Pulmonary artery endothelial cell (primary cell): ENCODE measurements at regions not wholly inside any gene's neighbourhood (a gene's known extent, or its start where the extent isn't known, plus 50 kb on each side); places are given as distances from the start of the nearest gene placed in this dataset.
A peak's percentile ranks its signal among the peaks of the same experiment; 100 is the strongest.

Source experiments
- DNase-seq: peaks from one replicate; pipeline ENCODE4 v3.0.0-alpha.2; 2011; ENCODE audit warnings: low read depth, low spot score

DNA sequence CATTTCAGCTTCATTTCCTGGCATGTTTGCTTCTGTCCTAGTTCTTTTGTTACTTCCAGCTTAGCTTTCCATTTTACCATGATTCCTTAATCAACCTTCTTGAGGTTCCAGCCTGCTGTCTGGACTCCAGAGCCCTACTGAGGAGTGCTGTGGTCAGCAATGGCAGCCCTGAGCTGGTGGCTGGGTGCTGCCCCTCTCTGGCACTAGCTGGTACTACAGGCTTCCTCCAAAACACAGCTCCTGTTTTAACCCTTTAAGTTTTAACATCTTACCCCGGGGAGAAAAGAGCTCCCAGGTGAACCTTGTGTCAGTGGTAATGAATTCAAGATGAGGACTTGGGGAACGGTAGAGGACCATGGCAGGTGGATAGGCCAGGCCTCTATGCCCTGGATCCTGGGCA lies 395.5 kb downstream of the TMEM114 start:
- DNase-seq, result no peak

DNA sequence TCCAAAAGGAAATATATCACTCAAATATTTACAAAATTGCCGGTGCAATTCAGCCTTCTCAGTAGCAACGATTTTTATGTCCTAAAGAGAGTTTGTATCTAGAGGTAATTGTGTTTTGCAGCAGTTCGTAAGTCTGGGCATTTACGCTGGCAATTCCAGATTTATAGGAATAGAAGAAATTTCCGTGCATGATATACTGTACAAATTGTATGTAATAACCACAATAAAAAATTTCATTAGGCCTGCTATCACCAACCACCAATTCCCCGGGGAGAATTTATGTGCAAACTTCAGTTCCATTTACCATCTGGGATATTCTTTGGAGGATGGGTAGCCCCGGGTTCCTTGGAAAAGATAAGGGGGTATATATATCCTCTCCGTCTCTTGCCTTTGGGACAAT lies 401.5 kb downstream of the TMEM114 start:
- no peak for DNase-seq

DNA sequence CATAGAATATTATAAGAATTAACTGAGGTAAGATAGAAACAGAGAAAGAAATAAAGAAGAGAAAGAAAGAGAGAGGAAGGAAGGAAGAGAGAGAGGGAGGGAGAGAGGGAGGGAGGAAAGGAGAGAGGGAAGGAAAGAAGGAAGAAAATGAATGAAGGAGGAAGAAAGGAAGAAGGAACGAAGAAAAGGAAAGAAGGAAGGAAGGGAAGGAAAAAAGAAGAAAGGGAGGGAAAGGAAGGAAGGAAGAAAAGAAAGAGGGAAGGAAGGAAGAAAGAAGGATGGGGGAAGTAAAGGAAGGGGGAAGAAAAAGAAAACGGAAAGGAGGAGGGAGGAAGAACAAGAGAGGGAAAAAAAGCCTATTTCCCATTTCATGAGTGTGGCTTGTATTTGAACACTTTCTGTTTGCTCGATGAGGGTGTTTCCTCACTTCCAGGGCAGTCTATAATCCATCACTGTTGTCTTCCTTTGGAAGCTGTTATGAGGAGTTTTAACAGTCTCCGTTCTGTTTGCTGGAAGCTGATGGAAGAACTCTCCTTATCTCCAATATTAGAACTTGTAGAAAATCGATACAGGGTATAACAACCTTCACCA lies 402.4 kb downstream of the TMEM114 start:
- no peak for DNase-seq

DNA sequence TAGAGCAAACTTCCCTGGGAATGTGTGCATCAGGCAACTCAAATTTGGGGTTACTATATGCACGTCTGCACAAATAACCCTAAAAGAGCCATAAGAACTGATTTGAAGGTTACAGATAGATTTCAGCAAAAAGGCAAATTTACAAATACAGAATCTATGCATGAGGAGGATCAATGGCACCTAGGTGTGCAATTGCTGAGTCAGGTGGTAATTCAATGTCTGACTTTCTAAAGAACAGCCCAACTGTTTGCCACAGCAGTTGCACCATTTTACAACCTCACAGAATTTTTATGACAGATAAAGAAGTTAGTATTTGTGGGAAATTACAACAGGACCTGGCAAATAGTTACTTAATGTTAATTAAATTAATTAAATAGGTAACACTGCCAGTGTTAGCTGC lies 405.5 kb downstream of the TMEM114 start:
- DNase-seq, result no peak

DNA sequence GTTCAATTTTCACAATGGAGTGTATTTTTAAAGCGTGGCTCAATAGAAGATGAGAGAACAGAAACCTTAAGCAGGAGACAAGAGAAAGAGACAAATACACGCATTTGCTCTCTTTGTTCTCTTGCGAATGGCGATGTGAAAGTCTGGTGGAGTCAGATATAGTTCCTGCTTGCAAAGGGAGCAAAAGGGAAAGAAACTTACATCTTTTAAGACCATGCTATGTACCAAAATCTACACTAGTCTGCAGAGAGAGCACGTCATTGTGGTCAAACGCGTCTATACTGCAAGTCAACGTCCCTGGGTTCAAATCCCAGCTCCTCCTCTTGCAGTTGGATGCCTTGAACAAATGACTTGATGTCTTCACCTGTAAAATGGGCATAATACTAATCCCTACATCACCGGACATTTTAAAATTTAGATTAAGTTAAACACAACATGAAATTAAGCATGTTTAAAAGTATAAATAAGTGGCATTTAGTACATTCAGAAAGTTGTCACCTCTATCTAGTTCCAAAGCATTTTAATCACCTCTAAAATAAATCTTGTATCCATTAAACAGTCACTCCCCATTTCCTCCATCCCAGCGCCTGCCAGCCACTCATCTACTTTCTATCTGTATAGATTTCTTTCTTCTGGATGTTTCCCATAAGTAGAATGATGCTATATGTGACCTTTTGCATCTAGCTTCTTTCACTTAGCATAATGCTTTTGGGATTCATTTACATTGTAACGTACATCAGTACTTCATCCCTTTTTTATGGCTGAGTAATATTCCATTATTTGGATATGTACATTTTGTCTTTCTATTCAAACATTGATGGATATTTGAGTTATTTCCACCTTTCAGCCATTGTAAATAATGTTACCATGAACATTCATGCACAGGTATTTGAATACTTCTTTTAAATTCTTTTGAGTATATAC lies 406.9 kb downstream of the TMEM114 start:
- no peak for DNase-seq

DNA sequence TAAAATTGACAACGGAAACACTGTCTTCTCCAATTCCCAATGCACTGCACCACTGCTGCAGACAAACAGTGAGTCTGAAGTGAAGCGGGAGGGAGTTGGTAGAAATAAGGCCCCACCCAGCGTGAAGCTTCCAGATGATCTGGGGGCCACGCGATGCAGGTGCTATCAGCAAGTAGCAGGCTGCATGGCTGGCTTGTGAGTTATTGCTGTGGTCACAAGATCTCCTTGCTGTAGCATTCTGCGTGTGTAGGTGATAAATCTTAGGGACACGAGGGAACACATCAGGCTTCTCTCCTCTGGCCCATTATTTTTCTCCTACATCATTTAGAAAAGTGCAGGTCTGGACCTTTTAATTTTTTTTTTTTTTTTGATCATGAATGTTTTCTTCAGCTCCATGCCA lies 407.6 kb downstream of the TMEM114 start:
- DNase-seq, result no peak

DNA sequence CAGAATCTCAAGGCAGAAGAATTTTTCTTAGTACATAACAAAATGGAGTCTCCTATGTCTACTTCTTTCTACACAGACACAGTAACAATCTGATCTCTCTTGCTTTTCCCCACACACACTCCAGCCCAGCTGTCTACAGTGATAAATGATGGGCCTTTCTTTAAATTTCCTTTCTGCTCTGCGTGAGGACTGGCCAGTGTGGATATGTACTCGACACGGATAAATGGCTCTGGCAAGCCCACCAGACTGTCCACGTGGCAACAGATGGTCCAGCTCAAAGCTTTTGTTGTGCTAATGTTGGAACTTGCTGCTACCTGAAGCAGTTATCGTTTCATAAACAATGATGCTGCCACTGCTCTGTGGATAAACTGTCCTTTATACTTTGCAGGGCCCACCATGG lies 410.7 kb downstream of the TMEM114 start:
- no peak for DNase-seq

DNA sequence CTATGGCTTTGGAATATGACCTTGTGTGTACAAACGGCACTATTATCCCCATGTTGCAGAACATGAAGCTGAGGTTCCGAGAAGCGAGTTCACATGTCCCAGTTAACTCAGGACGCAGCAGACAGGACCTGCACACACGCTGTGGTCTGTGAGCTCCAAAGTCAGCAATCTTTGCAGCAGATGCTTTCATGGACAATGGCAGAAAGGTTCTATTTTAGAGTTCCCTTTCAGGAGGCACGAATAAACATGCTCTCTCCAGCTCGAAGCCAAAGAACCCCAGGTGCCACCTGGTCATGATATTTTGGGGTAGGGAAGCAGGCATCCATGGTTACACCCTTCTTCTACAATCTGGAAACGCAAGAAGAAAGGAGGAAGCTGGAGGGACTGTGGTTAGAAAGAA lies 412.0 kb downstream of the TMEM114 start:
- no peak for DNase-seq

DNA sequence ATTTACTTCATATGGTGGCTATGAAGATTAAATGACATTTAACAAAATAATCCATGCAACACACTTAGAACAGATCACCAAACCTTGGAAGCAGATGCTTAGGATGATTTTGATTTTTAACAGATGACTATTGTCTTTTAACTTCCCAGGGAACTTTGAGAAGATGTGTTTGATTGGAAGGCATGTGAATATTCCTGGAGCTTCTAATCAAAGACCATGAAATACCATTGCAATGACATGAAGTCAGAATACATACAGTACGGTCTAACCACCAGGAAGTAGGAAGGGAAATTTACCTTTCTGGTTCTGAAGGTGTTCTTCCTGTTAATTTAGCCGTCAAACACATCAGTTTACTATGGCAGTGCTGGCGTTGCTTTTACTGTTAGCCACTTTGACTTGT lies 414.9 kb downstream of the TMEM114 start:
- DNase-seq, result no peak

DNA sequence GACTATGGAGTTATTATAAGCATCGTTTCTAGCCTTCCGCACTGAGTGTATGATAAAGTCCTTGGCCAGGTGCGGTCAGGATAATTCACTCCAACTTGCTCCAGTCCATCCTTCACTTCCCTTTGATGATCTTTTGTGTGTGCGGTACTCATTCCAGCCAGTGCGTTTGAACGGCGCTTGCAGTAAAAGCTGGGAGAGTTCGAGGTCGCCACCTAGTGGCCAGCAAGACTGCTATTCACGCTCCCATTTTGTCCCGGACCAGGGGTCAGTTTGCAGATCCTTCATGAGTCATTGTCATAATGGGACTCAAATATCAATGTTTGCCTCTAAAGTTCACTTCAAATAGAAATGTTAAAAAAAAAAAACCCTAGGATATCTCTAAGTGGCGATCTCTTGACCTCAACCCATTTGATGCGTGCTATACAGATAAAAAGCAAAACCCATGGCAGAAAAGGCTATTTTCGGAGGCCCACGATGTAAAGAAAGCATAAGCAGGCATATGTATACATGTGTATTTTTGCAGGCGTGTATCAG lies 417.1 kb downstream of the TMEM114 start:
- peak; percentile 1 for DNase-seq

DNA sequence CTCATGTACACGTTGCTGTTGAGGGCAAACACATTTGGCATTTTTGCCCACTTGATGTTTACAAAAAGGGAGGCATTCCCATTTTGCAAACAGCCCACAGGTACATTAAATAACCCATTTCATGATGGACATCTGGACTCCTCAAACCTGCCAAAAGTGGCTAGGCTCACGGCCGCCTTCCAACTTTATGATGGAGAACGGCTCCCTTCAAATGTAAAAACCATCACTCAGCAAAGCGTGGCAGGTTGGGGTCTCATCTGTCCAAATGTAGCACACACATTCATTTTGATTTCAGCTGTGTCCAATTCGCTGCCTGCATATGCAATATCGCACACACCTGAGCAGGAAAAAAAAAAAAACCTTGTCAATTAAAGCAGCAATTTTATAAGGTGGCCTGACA lies 417.8 kb downstream of the TMEM114 start:
- no peak for DNase-seq

DNA sequence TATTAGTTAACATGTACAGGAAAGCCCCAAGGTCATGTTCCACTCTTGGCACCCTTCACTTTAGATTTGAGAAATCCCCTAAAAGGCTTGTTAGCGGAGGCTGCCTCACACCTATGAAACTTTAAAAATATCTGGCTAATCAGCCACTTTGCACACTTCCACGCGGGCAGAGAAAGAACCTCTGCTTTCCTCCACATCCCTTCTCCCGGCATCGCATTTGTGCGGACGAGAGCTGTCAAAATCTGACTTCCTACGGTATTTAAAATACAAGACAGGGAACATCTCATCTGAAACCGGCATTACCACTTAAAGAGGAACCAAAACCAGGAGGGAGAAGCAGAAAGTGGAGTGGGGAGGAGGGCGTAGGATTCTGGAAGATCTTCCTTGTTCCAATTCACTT lies 422.3 kb downstream of the TMEM114 start:
- no peak for DNase-seq

DNA sequence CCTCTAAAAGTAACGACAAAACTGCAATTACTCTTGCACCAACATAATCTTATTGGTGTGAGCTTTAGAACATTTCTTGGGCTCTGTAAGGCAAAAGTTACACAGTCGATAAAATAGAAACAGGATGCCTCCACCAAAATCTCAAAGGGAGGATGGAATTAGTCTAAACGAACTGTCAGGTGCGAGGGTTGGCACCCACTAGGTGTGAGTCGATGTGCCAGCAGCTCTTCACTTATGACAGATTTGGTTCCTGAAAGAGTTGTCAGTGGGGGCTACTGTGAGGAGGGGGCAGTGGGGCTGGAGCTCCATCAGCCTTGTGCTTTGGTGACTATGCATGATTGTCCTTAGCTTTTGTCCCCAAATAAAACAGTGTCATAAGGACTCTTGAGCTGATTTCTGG lies 422.9 kb downstream of the TMEM114 start:
- DNase-seq, result no peak

DNA sequence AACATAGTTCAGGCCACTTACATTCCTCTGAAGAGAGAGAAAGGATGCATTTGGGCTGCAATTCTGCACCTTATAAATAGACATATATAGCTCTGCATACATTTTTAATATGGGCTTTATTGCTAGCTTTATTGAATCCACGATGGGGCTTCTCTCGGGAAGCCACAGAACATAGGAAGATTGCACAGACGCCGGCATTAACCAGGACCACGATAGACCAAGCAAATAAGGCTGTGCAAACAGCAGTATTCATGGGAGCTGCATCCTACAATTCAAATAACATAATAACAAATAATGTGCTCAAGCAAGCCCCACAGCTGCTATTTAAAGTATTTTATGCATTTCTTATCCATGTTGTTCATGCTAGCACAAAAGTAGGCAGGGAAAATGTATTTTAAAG lies 432.3 kb downstream of the TMEM114 start:
- no peak for DNase-seq

DNA sequence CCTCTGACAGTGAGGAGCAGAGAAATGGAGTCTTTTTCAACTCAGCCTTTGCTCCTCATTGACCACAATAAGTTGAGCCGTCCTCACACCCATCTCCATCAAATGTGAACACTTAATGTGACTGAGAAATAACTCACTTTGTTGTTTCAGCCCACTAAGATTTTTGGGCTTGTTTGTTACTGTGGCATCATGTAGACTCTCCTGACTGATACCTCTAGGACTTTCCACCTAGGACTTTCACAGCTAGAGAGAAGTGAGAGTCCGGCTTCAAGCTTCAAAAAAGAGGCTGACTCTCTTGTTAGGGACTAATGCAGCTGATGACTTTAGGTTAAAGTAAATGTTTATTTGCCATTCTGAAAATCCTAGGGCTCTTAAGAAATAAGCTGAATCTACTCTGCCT lies 435.0 kb downstream of the TMEM114 start:
- DNase-seq, result no peak

DNA sequence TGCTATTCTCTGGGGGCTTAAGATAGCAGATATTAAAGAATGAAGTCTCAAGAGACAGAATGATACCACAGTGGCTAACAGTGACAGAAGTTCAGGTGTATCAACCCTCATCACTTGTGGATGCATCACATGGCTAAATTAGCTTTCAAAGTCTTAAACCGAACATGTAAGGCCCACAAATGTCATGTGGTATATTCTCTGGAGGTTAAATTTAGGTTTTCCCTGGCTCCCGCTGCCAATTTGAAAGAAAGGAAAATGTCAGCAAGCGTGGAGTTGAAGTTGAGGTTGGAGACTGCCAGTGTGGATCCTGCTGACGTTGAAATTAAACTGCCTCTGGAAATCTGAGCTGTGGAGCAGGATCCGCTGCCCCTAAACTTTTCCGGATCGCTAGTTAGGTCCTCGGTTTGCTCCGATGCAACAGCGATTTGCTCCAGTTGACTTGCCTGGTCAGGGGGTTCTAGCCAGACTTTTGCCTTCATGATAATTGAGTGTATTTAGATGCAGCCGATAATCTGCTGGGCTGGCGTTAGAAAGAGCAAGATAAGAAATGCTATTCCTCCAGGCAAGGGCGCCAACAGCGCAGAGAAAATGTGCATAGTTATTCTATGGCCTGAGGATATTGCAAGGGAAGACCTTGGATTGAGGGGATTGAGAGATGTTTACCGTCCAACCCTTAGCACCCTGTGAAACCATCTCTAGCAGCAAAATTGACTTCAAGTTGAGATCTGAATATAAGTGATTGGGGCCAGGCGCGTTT lies 443.9 kb downstream of the TMEM114 start:
- no peak for DNase-seq

DNA sequence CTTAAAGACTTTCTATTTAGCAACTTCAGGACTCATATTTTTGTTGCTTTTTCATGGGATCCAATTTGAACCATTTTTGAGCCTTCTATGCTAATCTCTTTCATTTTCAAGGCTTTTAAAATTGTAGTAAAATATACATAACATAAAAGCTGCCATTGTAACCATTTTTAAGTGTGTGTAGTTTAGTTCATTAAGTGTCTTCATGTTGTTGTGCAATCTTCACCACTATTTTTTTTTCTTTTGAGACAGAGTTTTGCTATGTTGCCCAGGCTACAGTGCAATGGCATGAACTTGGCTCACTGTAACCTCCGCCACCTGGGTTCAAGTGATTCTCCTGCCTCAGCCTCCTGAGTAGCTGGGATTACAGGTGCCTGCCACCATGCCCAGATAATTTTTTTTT lies 451.6 kb downstream of the TMEM114 start:
- DNase-seq, result no peak

DNA sequence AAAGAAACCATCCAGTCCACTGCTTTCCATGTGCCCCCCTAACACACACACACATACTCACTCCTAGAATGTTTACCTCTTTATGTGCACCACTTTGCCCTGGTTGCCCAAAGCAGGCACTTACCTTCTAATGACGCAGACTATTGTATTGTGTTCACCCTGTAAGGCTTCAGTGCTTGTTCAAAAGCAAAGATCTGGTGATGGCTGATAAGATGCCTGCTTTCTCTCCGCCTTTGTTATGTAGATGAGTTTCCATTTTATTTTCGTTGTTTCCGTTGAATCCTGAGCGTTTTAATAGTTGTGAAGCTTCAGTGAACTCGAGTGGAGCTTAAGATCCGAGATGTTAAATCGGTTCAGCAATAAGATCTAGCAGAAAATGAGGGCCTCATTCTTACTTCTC lies 452.7 kb downstream of the TMEM114 start:
- no peak for DNase-seq

DNA sequence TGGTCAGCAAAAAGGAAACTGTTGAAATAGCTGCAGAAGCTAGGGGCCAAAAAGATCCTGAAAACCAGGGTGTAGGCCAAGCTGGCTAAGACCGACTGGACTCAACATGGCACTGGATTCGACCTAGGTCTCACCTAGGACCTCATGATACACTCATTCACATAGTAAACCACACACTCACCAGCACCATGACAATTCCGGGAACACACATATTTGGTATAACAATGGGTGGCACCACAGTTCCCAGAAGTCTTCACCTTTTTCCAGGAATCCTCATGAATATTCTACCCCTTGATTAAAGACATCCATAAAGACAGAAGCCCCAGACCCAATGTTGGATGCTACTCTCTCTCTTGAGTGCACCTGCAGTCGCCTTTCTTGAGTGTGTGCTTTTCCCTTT lies 460.1 kb downstream of the TMEM114 start:
- no peak for DNase-seq

DNA sequence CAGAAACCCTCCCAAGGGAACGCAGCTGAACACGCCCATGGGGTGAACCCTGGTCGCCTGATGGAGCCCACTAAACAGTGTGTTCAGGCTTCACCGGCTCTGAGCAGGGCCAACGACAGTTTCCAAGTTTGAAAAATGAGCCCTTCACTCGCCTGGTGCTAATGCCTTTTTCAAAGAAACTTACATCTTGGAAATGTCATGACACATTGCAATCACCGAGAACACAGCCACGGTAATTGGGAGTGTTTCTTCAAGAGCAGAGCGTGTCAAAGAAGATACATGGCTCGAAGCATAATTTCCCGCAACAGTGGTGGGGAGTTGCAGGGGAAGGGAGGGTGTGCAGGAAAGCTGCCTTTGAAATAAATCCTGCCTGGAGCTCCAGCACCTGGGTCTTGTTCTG lies 463.2 kb downstream of the TMEM114 start:
- DNase-seq, result no peak

DNA sequence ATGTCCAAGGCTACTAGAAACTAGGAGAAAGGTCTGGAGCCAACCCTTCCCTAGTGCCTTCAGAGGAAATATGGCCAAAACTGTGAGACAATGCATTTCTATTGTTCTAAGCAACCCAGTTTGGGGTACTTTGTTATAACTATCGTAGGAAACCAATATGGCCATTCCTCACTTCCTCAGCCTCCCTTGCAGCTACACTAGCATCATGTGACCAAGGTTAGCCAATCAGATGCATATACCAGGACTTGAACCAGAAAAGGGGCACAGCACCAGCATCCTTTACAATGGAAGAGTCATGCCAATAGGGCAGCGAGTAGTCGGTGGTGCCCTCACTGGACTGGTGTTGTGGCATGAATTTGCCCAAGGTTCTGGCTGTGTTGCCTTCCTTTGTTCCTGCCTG lies 464.0 kb downstream of the TMEM114 start:
- DNase-seq, result no peak

DNA sequence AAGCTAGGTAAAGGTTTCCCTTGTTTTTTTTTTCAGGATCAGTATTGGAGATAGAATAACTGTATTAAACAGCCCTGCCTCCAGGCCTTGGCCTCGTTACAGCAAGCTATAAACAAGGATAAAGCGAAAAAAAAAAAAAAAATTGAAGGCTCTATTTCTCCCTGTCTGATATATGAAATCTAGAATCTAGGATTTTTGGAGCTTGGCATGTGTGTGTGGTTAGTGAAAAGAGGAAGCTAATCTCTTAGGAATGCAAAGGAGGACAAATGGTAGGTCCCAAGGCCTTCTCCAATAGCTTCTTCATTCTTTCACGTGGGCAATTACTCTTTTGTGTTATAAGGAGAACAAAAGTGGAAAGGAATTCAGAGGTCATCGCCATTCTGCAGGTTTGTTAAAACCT lies 470.3 kb downstream of the TMEM114 start:
- no peak for DNase-seq
